Hepatic stellate cell (primary cell): ENCODE measurements at regions not wholly inside any gene's neighbourhood (a gene's known extent, or its start where the extent isn't known, plus 50 kb on each side); places are given as distances from the start of the nearest gene placed in this dataset.
"Not testable (repeated sequence)": the region's sequence is repeated elsewhere in the genome, so short reads cannot be mapped to it uniquely, and the experiment has no call there.

Experiments
- DNase-seq: peaks from one replicate; pipeline ENCODE4 v3.0.0; 2011; ENCODE audit warnings: low spot score

- DNase-seq = no peak
These were observed 201.0 kb upstream of the NABP1 start for GRCh38 chr2:191476901-191477300.

DNA sequence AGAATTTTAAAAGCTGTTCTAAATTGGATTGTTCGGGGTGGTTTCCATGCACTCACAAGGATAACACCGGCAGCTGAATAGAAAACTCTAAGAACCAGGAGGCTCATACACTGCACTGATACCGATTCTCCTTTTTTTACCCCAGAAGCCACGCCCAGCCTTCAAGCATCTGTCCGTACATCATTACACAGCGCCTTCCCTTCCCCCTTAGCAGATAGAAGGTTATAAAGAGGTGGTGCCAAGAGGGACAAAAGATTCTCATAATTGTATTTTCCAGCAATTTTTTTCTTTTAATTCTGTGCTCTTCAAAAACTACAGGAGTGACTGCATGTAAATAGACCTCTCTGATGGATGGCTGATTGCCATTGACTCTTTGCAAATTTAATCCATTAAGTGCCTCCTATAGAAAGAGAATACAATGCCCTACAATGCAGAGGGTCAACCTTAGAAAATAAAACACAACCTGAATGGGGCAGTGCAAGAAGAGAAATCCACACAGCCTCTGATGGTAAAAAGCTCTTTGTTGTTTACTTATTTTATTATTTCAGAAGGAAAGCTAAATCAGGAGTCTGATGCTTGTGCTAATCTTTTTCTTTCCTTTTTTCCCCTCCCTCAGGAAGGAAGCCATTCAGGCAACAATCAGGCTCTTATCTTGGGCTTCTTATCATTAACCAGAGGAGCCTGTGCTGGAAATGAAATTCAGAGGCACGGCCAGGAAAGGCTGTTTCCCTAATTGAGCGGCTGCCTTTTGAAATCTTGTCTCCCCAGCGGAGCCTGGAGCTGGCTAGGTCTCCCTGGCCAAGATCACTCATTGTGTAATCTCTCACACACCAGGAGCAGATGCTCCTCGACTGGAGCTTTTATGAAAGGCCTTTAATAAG lies 198.9 kb upstream of the NABP1 start:
- no peak for DNase-seq

DNA sequence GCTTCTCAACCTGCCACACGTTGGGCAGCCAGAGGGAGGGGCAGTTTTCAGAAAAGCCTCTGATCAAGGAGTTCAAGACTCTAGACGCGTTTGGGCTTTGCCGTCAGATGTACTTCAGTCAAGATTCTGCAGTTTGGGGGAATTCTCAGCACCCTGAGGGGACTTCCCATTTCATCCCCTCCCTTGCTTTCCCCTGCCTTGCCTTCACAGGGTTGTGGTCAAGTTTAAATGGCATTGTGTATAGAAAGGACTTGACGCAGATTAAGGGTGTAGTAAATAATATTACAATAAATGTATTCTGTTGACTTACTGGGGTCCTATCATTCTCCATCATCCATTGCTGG lies 198.3 kb upstream of the NABP1 start:
- DNase-seq = no peak

DNA sequence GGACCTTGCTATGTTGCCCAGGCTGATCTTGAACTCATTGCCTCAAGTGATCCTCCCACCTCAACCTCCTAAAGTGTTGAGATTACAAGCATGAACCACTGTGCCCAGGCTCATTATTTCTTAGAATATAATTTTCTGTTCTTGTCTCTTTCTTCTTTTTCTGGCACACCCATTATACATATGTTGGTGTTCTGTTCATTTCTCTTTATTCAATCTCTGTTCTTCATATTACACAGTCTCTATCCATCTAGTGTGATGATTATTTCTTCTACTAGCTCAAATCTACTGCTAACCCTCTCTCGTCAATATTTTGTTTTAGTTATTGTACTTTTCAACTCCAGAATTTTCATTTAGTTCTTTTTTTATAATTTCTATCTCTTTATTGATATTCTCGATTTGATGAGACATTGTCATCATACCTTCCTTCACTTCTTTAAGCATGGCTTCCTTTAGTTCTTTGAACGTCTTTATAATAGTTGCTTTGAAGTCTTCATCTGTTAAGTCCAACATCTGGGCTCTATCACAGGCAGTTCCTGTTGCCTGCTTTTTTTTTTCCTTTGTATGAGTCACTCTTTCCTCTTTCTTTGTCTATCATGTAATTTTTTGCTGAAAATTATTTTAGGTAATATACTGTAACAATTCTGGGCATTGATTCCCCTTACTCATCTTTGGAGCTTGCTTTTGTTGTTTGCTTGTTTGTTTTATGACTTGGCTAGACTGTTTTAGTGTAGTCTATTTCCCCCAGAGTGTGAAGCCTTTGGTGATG lies 196.4 kb upstream of the NABP1 start:
- no peak for DNase-seq

GRCh38 chr2:191483117-191483516 lies 194.8 kb upstream of the NABP1 start:
- no peak for DNase-seq

GRCh38 chr2:191486584-191487320 lies 191.2 kb upstream of the NABP1 start:
- peak; percentile 85 for DNase-seq

DNA sequence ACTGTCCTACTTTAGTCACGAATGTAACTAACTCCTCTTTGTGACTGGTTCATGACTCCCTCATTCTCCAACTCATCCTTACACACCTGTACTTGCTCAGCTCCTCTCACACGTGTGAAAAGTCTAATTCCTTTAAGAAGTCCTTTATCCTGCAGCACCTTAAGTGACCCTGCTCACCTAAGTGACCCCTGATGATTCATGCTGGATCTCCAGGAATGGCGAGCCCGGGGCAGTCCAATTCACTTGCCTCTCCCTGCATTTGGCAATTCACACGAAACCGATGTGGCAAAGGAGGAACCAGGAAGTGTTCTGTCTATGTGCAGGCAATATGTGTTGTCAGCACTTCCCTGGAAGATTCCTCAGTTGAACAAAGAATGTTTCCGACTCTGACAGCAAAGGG lies 189.8 kb upstream of the NABP1 start:
- DNase-seq = no peak

GRCh38 chr2:191489177-191489576 lies 188.8 kb upstream of the NABP1 start:
- no peak for DNase-seq

- DNase-seq = no peak
These were observed 181.1 kb upstream of the NABP1 start for GRCh38 chr2:191496838-191497237.

DNA sequence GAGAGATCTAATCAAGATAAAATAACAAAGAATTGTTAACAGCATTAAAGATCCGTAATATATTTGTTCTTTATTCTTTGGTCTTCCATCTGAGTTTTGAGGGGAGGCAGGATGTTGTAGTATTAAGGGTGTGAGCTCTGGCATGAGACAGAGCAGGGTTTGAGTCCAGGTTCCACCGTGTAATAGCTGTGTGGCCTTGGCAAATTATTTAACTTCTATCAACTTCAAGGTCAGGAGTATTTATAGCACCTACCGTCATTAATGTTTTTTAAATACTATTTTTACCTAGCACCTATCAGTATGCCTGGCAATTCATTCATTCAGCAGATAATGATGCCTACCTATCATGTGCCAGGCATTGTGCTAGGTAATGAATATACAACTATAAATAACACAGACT lies 180.1 kb upstream of the NABP1 start:
- no peak for DNase-seq

- no peak for DNase-seq
These were observed 178.9 kb upstream of the NABP1 start for GRCh38 chr2:191499050-191499449.

DNA sequence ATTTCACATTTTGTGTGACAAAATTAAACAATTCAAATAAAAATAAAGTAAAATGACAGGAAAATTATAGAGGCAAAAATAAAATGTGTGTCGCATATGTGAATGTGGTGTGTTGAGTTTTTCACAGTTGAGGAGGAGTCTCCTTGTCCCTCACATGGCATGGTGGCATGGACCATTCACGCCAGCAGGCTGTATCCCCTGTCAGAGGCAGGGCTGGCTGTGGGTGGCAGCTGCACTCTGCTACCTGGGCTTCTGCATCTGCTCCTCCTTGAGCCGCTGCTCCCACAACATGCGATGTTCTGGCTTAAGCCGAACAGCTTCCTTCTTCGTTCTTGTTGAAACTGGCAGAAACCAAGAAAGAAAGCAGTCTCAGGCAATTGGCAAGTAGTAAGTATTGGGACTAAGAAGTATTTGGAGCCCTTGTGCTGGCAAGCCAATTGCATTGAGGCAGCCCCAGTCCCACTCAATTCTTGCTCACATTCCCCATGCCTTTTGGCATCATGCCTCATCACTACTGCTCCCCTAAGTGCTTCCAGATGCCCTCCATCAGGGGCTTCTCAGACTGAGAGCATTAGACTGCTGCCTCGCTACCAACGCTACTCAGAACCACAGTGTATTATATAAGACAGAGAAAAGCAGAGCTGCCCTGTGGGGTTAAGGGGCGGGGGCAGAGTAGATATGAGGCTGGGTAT lies 177.9 kb upstream of the NABP1 start:
- no peak for DNase-seq

DNA sequence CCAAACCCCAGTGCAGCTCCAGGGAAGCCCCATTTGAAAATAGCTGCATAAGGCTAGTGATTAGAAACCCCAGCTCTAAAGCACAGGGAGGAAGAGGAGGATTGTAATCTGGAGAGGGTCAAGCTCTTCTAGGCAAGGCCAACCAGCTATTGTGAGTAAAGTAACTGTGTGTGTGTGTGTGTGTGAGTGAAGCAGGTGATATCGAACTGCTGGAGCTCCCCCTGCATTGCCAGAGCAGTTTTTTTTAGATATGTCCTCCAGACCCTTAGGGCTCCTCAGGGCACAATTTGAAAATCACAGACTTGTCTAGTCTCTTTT lies 177.4 kb upstream of the NABP1 start:
- no peak for DNase-seq

DNA sequence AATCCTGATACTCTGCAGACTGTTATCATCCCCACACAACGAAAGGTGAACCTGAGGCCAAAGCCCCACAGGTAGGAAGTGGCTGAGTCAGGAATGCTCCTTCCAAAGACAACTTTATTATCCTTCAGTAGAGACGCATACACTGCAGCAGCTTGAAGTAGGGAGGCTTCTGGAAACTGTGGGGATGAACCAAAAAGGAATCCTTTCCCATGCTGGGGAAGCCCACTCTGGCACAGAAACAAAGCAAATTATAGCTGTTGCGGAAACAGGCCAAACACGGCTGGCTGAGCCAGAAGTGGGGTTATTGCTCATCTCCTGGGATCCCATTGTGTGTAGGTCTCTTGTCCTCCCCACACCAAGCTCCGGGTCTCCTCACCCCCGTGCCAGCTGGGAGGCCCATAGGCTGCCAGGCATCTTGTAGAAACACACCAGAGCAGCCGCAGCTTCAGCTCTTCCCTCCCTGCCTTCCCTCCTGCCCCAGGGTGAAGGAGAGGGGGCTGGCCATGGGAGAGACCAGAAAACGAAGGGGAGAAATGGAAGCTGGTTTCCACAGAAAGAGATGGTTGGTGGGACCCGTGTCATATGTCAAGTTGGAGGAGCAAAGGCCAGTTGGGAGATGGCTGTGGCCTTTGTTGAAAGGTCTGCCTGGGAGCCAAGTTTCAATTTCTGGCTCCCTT lies 176.9 kb upstream of the NABP1 start:
- no peak for DNase-seq

- peak; percentile 35 for DNase-seq
These were observed 176.3 kb upstream of the NABP1 start for GRCh38 chr2:191501561-191502168.

- DNase-seq = no peak
These were observed 171.4 kb upstream of the NABP1 start for GRCh38 chr2:191506515-191506914.

- not testable (repeated sequence) for DNase-seq
These were observed 170.6 kb upstream of the NABP1 start for GRCh38 chr2:191507252-191507853.

DNA sequence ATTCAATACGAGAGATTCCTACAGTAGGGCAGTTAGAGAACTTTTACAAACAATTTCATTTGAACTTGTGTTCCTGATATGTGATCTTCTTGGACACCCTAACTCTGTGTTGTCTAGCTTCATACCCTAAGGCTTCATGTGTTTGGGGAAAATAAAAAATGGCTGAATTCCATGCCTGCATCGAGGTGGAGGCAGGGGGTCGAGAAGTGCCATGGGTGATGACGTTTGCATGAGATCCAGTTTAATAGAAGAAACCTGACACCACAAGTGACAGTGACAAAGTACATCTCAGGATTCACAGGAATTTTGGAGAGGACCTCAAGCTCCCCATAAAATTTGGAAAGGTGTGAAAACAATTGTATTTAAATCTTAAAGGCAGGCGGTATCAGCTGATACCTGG lies 169.2 kb upstream of the NABP1 start:
- DNase-seq = no peak

GRCh38 chr2:191512216-191512835 lies 165.6 kb upstream of the NABP1 start:
- DNase-seq = no peak

DNA sequence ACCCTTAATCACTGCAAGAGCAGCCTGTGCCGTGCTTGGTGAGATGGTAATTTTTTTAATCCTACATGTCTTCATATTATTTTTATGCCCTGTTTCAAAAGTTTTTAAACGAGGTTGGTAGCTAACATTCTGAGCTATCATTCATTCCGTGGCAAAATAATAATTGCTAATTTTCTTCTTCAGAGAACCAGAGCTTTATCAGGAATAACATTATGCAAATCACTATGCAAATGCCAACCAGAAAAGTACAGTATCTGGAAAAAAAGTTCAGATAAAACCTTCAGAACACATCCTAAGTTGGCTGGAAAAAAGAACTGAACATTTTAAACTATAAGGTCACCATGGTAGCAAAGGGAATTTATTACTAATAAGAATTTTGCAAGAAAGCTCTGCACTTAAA lies 165.1 kb upstream of the NABP1 start:
- no peak for DNase-seq
